HG03175 (cell line): ENCODE measurements at regions not wholly inside any gene's neighbourhood (a gene's known extent, or its start where the extent isn't known, plus 50 kb on each side); places are given as distances from the start of the nearest gene placed in this dataset.
"Not testable (repeated sequence)": the region's sequence is repeated elsewhere in the genome, so short reads cannot be mapped to it uniquely, and the experiment has no call there.

Experiments
- ATAC-seq: cut with Tn5 transposase; IDR thresholded peaks from one replicate; pipeline ENCODE4 v1.9.1; 2021; ENCODE audit warnings: mild to moderate bottlenecking, moderate library complexity; ENCODE audit not compliant: unreplicated experiment

DNA sequence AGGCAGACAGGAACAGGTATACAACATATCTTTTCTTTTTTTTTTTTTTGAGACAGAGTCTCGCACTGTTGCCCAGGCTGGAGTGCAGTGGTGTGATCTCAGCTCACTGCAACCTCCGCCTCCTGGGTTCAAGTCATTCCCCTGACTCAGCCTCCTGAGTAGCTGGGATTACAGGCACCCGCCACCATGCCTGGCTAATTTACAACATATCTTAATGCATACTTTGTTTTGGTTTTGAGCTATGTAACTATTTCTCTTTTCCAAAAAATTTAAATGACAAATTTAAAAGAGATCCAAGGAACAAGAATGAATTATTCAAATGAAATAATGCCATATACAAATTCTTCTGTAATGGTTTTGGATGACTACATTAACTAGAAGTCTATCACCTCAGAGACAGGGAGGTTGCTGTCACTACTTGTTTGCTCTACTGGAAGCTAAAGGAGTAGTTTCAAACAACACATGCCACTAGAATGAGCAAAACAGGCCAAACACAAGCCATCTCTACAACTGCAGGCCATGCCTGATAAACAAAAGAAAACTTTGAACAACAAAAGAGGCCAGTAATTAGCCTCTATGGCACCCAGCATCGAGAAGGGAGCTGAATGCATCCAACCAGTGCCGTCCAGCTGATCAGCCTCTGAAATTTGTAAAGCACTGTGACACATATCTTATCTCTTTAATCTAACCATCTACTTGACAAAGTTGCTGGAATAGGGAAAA, 133.6 kb upstream of the VOPP1 start:
- not testable (repeated sequence) for ATAC-seq

DNA sequence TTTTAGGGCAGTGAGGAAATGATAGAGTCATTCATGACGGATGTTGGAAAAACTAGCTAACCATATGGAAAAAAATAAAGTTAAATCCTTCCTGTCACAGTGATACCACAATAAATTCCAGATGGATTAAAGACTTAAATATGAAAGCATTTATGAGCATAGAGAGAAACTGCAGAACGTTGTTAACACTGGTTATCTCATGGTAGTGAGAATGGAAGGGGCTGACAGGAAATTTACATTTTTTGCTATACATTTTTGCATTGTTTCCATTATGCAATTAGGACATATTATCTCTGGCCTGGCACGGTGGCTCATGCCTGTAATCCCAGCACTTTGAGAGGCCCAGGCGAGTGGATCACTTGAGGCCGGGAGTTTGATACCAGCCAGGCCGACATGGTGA, 130.5 kb upstream of the VOPP1 start:
- ATAC-seq, result not testable (repeated sequence)

DNA sequence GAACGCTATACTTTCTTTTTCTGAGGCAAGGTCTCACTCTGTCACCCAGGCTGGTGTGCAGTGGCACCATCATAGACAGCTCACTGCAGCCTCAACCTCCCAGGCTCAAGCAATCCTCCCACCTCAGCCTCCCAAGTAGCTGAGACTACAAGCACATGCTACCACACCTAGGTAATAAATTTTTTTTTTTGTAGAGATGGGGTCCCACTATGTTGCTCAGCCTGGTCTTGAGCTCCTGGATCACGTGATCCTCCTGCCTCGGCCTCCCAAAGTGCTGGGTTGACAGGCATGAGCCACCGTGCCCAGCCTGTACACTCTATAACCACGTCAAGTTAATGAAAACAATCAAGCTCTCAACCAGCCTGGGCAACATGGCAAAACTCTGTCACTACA, 127.1 kb upstream of the VOPP1 start:
- not testable (repeated sequence) for ATAC-seq

GRCh38 chr7:55698607-55699449, 126.5 kb upstream of the VOPP1 start:
- peak; percentile 54 for ATAC-seq

- ATAC-seq, result not testable (repeated sequence)
These were observed 123.8 kb upstream of the VOPP1 start for GRCh38 chr7:55695893-55696701.

- ATAC-seq, result not testable (repeated sequence)
These were observed 122.2 kb upstream of the VOPP1 start for GRCh38 chr7:55694484-55694883.

- not testable (repeated sequence) for ATAC-seq
These were observed 116.7 kb upstream of the VOPP1 start for GRCh38 chr7:55688684-55689681.

GRCh38 chr7:55688261-55688660, 116.0 kb upstream of the VOPP1 start:
- not testable (repeated sequence) for ATAC-seq

DNA sequence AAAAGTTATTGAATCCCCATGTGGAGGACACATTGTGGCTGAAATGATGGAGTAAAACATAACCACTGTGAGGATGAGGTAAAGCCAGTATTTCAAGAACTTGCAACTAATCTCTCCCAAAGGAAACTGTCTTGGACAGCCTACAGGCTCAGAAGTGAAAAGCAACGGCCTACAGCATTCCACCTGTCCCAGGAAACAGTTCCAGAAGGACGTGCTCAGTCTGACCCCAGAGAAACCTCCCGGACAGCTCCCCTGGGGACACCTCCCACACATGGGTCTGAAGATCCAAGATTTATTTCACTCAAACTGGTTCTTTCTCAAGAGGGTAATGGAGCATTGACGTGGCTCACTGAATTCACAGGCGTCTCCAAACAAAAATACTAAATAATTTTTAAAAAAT, 115.0 kb upstream of the VOPP1 start:
- ATAC-seq, result not testable (repeated sequence)

DNA sequence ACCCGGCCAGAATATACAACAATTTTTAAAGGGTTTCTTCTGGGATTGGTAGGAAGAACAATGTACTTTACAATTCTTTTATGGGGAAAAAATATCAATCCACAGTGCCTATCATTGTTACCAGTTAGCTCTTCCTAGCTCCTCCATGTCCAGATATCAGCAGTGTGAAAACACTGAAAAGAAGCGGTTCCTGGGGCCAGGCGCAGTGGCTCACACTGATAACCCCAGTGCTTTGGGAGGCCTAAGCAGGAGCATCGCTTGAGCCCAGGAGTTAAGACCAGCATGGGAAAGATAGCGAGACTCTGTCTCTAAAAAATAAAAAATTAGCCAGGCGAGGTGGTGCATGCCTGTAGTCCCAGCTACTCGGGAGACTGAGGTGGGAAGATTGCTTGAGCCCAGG, 114.5 kb upstream of the VOPP1 start:
- ATAC-seq, result not testable (repeated sequence)

DNA sequence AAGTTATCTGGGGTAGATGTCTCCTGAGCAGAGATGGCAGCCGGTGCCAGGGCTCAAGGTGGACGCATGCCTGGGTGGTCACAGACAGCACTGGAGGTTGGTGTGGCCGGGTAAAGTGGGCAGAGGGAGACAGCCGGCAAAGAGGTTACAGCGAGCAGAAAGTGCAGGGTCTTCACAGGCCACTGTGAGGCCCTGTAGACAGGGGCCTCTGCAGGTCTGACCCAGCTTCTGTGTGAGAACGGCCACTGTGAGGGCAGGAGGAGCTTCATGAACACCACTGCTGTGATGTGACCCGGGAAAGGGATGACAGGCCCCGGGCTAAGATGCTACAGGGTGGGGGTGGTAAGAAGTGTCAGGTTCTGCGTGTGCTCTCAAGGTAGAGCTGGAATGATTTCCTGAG, 111.2 kb upstream of the VOPP1 start:
- ATAC-seq, result not testable (repeated sequence)

GRCh38 chr7:55675589-55675988, 103.3 kb upstream of the VOPP1 start:
- ATAC-seq, result not testable (repeated sequence)

DNA sequence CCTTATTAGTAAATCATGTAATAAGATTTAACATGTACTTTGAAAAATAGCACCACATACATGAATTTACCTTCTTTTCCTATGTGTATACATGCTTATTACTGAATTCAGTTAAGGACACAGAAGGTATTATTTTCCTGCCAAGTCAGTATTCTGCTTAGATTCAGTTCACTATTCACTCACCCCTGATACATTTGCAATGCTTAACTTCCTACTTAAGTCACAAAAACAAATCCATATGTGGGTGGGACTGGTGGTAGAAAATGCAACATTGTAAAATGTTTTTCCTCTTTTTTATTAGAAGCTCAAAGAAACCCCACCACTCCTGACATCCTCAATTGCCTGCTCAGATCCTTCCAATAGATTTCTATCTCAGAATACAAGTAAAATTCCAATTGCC, 101.2 kb upstream of the VOPP1 start:
- not testable (repeated sequence) for ATAC-seq

DNA sequence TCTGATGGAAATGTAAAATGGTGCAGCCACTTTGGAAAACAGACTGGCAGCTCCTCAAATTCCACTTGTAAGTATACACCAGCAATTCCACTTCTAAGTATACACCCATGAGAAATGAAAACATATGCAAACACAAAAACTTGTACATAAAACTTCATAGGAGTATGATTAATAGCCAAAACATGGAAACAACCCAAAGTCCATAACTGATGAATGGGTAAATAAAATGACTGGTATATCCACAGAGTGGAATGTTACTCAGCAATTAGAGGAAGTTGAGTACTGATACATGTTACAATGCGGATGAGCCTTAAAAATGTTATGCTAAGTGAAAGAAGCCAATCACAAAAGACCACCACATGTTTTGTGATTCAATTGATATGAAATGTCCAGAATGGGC, 99.8 kb upstream of the VOPP1 start:
- not testable (repeated sequence) for ATAC-seq

DNA sequence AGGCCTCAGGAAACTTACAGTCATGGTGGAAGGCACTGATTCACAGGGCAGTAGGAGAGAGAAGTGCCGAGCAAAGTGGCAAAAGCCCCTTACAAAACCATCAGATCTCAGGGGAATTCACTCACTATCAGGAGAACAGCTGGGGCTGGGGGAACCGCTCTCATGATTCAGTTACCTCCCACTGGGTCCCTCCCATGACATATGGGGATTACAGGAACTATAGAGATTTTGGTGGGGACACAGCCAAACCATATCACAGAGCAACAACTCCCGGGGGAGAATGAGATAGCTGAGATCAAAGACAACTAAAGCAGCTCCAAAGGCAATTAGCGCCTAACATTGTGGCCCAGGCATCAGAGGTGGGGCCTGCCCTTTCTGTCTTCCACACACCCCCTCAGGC, 85.4 kb upstream of the VOPP1 start:
- no peak for ATAC-seq

- no peak for ATAC-seq
These were observed 78.8 kb upstream of the VOPP1 start for GRCh38 chr7:55651057-55651456.

- no peak for ATAC-seq
These were observed 76.9 kb upstream of the VOPP1 start for GRCh38 chr7:55649238-55649637.

DNA sequence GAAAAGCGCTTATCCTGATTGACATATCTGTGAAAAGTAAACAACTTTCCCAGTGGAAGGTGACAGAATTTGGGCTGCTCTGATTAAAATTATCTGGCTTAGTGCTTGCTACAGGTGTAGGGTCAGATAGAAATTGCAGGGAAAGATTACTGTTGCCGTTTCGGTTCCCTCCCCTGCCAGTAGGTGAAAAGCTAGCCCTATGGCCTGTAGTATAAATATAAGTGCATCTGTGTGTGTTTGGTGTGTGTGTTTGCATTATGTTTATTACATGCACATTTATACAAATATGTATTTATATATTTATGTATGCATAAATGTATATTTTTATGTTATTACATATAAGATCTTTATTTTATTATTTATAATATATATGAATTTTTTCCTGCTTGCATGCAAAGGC, 72.3 kb upstream of the VOPP1 start:
- ATAC-seq, result no peak

DNA sequence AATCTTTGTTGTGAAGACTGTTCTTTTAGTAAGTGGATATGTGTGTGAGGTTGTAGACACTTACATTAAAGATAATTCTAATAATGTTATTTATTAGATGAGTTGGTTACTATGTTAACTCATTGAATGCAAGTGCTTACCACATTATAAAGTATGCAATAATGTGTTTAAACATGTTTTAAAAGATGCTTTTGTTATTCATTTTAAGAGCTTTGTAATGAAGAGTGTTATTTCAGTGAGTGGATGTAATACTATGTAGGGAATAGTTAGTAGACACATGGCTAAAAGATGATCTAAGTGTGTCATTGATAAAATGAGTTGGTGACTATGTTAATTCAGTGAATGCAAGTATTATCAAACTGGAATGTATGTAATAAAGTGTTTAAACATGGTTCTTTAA, 70.0 kb upstream of the VOPP1 start:
- no peak for ATAC-seq

- peak; percentile 73 for ATAC-seq
These were observed 69.5 kb upstream of the VOPP1 start for GRCh38 chr7:55641811-55642210.
